Mucosa of descending colon (tissue), 3 donors: ENCODE measurements at regions not wholly inside any gene's neighbourhood (a gene's known extent, or its start where the extent isn't known, plus 50 kb on each side); places are given as distances from the start of the nearest gene placed in this dataset.
"Not testable (repeated sequence)": the region's sequence is repeated elsewhere in the genome, so short reads cannot be mapped to it uniquely, and the experiment has no call there.

Source experiments
- ATAC-seq: fragments of 200-7000 bp; cut with Tn5 transposase; one replicate; pipeline ENCODE4 v1.9.1; 2020; ENCODE audit warnings: mild to moderate bottlenecking, moderate library complexity
- DNase-seq, 3 donors: peaks; one replicate each; pipeline ENCODE4 v3.0.0-alpha.2; 2020
- H3K36me3 ChIP-seq: fragments of 200-600 bp; one replicate; pipeline ENCODE4 v1.8.0; 2021; ENCODE audit warnings: low read depth, mild to moderate bottlenecking
- H3K4me1 ChIP-seq: fragments of 200-600 bp; one replicate; pipeline ENCODE4 v1.8.0; 2021; ENCODE audit warnings: low read depth, mild to moderate bottlenecking
- H3K4me3 ChIP-seq: fragments of 200-600 bp; one replicate; pipeline ENCODE4 v1.8.0; 2021; ENCODE audit warnings: mild to moderate bottlenecking
- H3K9me3 ChIP-seq: fragments of 200-600 bp; one replicate; pipeline ENCODE4 v1.8.0; 2021; ENCODE audit warnings: mild to moderate bottlenecking
- intact Hi-C, 2 donors: fragments of 100-400 bp; cut with DNase I in 1 of 2; cut with micrococcal nuclease in 1 of 2; formaldehyde crosslinking; loops; one replicate each; pipeline versions ENCODE4 v1.11.0 to v1.11.1; 2022; cut with DNase I, micrococcal nuclease
- TF ChIP-seq, protein P1 (sequence below): fragments of 200-600 bp; IDR thresholded peaks from one replicate; pipeline ENCODE4 v1.8.0; 2022; ENCODE audit warnings: antibody characterized with exemption, mild to moderate bottlenecking
- donor health status: DM: no; HTN: no; CAD: no; lungs with moderate emphysema.
- donor health status: DM: no; HTN: no; CAD: no.
- donor health status: DM: no; HTN: yes; CAD: no.

GRCh38 chr15:96165775-96166174 is 164.7 kb upstream of the NR2F2 start:
- no peak for ATAC-seq
- no peaks in the 10 kb centered on the region for H3K36me3 ChIP-seq
- TF ChIP-seq, protein P1, sequence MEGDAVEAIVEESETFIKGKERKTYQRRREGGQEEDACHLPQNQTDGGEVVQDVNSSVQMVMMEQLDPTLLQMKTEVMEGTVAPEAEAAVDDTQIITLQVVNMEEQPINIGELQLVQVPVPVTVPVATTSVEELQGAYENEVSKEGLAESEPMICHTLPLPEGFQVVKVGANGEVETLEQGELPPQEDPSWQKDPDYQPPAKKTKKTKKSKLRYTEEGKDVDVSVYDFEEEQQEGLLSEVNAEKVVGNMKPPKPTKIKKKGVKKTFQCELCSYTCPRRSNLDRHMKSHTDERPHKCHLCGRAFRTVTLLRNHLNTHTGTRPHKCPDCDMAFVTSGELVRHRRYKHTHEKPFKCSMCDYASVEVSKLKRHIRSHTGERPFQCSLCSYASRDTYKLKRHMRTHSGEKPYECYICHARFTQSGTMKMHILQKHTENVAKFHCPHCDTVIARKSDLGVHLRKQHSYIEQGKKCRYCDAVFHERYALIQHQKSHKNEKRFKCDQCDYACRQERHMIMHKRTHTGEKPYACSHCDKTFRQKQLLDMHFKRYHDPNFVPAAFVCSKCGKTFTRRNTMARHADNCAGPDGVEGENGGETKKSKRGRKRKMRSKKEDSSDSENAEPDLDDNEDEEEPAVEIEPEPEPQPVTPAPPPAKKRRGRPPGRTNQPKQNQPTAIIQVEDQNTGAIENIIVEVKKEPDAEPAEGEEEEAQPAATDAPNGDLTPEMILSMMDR = no peak
- H3K9me3 ChIP-seq = no peaks in the 10 kb centered on the region
- no peak overlapping the region for H3K4me3 ChIP-seq
- DNase-seq = no peak
- H3K4me1 ChIP-seq = no peaks in the 10 kb centered on the region
- intact Hi-C loops = no loop called here

DNA sequence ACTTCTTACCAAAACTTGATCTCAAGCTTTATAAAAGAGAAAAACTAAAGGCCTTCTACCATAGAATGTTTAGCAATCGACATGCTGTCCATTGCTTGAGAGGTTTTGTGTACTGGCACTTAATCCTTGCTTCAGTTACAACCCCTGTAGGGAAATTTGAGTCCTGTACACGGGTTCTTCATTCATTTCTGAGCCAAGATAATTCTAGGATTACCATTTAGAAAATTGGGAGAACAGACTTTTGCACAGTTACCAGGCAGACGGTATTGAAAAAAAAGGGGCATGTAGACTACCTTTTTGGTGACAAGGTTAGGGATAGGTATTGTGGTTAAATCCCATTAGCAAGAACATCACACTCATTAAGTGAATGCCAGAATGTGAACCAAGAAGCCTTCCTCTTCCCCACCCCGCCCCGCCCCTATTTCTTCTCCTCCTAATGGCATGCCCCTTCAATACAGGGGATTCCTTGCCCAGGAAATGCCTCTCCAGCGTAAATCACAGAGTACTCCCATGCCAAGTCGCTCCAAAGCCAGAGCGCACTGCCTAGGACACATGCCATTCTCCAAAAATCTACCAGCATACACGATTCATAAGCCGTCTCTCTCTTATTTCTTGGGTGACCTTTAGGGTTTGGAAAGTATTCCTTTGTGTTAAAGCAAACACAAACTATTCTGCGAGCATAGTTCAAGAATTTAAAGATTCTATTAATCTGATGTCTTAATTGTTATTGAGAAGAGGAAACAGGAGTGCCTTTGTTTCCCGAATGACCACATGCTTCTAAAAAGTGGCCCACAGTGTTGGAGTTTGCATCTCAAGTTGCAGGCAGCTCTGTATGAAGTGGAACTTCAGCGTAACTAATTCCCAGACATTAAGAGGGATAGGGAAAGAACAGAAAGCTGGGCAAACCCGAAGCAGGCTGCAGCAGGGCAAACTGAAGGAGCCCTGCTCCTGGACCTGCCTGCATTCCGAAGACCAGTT is 164.0 kb upstream of the NR2F2 start:
- intact Hi-C loops = no loop called here
- no peak for DNase-seq
- no peak overlapping the region for H3K4me3 ChIP-seq
- ATAC-seq = no peak
- no peaks in the 10 kb centered on the region for H3K36me3 ChIP-seq
- TF ChIP-seq, protein P1 = no peak
- H3K9me3 ChIP-seq = no peaks in the 10 kb centered on the region
- no peaks in the 10 kb centered on the region for H3K4me1 ChIP-seq

GRCh38 chr15:96170616-96170978 is 159.9 kb upstream of the NR2F2 start:
- ATAC-seq, intact Hi-C loops: not testable (repeated sequence)

GRCh38 chr15:96170979-96171739 is 159.3 kb upstream of the NR2F2 start:
- no peak for ATAC-seq
- Histone ChIP-seq H3K36me3 (no peaks in the 10 kb centered on the region), H3K4me1 (no peaks in the 10 kb centered on the region), H3K9me3 (no peaks in the 10 kb centered on the region), H3K4me3 (no peak overlapping the region)
- TF ChIP-seq, protein P1 = no peak
- intact Hi-C loops = no loop called here
- DNase-seq = no peak

More at GRCh38 chr15:96170616-96170978, 159.9 kb upstream of the NR2F2 start:
- not testable (repeated sequence) for H3K4me3 ChIP-seq, H3K4me1 ChIP-seq, H3K36me3 ChIP-seq, DNase-seq, H3K9me3 ChIP-seq

DNA sequence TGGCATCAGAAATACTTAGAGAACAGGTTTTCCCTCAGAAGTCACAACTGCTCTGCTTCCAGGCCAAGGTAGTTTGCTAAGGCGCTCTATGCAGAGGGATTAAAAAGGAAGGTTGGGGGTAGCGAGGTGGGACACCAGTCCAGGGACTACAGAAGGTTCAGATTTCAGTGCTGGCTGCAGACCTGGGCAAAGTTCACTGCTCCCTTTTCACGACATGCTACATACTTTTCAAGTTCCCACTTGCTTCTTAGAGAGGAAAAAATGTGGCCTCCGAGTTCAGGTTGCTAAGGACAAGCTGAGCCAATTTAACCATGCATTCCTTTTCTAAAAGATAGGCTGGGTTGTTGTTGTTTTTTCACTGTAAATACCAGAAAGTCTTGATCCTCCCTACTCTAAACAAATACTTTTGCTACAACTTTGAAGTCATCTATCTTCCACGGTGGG is 158.6 kb upstream of the NR2F2 start:
- ATAC-seq = no peak

More for the DNA sequence above, 158.6 kb upstream of the NR2F2 start:
- no peaks in the 10 kb centered on the region for H3K9me3 ChIP-seq
- DNase-seq = no peak
- intact Hi-C loops = no loop called here
- TF ChIP-seq, protein P1 = no peak
- no peaks in the 10 kb centered on the region for H3K4me1 ChIP-seq
- no peaks in the 10 kb centered on the region for H3K36me3 ChIP-seq
- no peak overlapping the region for H3K4me3 ChIP-seq
